ENCODE measurements at regions not wholly inside any gene's neighbourhood (a gene's known extent, or its start where the extent isn't known, plus 50 kb on each side); places are given as distances from the start of the nearest gene placed in this dataset.

DNA sequence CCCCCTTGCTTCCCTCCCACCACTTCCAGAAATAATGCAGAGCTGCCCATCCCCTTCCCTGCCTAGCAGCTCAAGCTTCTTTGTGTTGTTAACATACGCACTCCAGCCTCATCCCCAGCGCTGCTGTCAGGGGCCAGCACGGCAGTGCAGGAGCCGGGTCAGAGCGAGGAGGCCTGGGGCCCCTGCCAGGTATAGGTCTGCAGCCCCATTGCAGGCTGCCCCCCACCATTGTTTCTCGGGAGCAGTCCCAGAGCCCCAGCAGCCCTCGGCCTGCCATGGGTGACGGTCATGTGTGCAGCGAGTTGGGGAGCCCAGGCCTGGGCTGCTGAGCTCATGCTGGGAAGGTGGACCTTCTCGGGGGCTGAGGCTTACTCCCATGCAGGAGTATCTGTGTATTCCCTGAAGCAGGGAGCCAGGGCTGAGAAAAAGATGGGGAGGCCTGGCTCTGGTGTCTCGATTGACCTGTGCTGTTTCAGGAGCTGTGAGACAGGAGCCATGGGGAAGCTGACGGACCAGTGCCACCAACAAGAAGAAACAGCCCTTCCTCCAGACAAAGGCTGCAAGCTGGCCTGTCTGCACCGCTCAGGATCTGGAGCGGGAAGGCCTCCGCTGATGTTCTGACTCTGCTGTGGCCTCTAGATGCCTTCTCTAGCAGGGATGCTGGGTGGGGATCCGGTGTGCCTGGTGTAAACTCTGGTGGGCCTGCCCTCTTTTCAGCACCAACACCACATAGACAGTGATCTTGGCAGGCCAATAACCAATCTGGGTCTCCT is 220.5 kb upstream of the B3GAT1 start:
- H3K27me3 ChIP-seq (ENCODE audit: low read depth) = peaks cover 73% of the 10 kb centered on the region
- DNase-seq = no peak
- no peaks in the 10 kb centered on the region for H3K36me3 ChIP-seq
- no peaks in the 10 kb centered on the region for H3K9me3 ChIP-seq (replicated peaks)
- no peaks in the 10 kb centered on the region for H3K4me1 ChIP-seq
- intact Hi-C loops (cut with micrococcal nuclease) = no loop called here
- no peak overlapping the region for H3K4me3 ChIP-seq
- H3K27ac ChIP-seq (replicated peaks) = no peak overlapping the region
- TF ChIP-seq CTCF (IDR thresholded peaks at IDR 0.05; ENCODE audit: borderline replicate concordance) = no peak

- H3K36me3 ChIP-seq = no peaks in the 10 kb centered on the region
- no peak overlapping the region for H3K27ac ChIP-seq (replicated peaks)
- no peak for DNase-seq
- no peak overlapping the region for H3K4me3 ChIP-seq
- no peaks in the 10 kb centered on the region for H3K9me3 ChIP-seq (replicated peaks)
- intact Hi-C loops (cut with micrococcal nuclease) = no loop called here
- H3K27me3 ChIP-seq (ENCODE audit: low read depth) = peaks cover 70% of the 10 kb centered on the region
- TF ChIP-seq CTCF (IDR thresholded peaks at IDR 0.05; ENCODE audit: borderline replicate concordance) = no peak
- H3K4me1 ChIP-seq = no peaks in the 10 kb centered on the region
These were observed 218.8 kb upstream of the B3GAT1 start for GRCh38 chr11:134630861-134631260.

DNA sequence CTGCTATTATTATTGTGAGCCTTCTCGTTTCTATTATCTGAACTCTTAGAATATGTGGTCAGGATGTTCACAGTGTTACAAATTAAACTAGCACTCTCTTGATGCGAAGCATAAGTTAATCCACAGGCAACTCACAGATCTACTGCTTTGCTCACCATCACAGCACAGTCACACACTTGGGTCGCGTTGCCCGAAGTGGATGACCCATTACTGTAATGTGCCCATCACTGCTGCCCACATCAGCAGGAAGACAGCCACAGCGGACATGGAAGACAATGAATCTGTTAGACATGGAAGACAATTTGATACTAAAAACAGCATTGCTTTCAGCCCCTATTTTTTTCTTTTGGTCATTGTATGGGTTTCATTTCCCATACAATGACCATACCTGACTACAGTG is 216.4 kb upstream of the B3GAT1 start:
- no peak for TF ChIP-seq CTCF (IDR thresholded peaks at IDR 0.05; ENCODE audit: borderline replicate concordance)
- no peak for DNase-seq

DNA sequence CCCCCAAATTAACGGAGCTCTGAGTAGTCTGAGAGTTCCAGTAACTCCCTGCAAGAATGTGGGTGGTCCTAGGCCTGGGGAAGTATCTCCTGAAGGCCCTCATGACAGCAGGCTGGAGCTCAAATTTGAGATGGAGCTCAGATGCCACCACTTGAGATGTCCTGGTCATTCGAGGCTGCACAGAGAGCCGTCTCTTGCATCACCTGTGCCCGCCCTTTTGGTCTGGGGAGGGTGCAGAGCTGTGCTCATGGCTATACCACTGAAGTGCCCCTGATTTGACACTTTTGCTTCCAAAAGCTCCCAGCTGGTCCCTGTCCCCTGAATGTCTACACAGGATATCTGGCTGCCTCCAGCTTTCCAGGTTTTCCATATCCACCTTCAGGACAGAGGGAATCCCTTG is 214.0 kb upstream of the B3GAT1 start:
- peaks cover 87% of the 10 kb centered on the region for H3K27me3 ChIP-seq (ENCODE audit: low read depth)

More for the DNA sequence above, 216.4 kb upstream of the B3GAT1 start:
- H3K36me3 ChIP-seq = no peaks in the 10 kb centered on the region
- no peak overlapping the region for H3K27ac ChIP-seq (replicated peaks)
- no peaks in the 10 kb centered on the region for H3K9me3 ChIP-seq (replicated peaks)
- intact Hi-C loops (cut with micrococcal nuclease) = no loop called here
- peaks cover 84% of the 10 kb centered on the region for H3K27me3 ChIP-seq (ENCODE audit: low read depth)
- H3K4me3 ChIP-seq = no peak overlapping the region
- no peaks in the 10 kb centered on the region for H3K4me1 ChIP-seq

DNA sequence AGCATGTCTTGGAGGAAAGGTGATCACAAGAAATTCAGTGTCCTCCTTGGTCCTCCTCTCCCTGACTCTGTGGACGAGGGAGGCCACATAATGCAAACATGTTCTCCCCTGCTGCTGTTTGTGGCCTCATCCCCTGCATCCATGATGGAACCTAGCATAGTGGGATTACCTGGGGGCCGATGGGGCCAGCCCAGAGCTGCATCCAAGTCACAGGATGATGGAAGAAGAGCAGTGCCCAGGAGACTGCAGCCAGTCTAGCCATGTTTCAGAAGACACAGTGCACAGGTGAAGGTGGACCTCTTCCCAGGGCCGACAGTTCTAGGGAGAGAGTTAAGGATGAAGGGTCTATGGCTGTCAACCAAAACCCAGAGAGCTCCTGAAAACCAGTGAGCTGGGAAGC is 213.6 kb upstream of the B3GAT1 start:
- peaks cover 87% of the 10 kb centered on the region for H3K27me3 ChIP-seq (ENCODE audit: low read depth)

More for the DNA sequence above, 214.0 kb upstream of the B3GAT1 start:
- Histone ChIP-seq H3K9me3 (replicated peaks) (no peaks in the 10 kb centered on the region), H3K4me1 (no peaks in the 10 kb centered on the region), H3K4me3 (no peak overlapping the region), H3K27ac (replicated peaks) (no peak overlapping the region), H3K36me3 (no peaks in the 10 kb centered on the region)
- no peak for DNase-seq
- intact Hi-C loops (cut with micrococcal nuclease) = no loop called here
- TF ChIP-seq CTCF (IDR thresholded peaks at IDR 0.05; ENCODE audit: borderline replicate concordance) = no peak

More for the DNA sequence above, 213.6 kb upstream of the B3GAT1 start:
- no peaks in the 10 kb centered on the region for H3K9me3 ChIP-seq (replicated peaks)
- DNase-seq = no peak
- no peak overlapping the region for H3K27ac ChIP-seq (replicated peaks)
- no peaks in the 10 kb centered on the region for H3K36me3 ChIP-seq
- no peak overlapping the region for H3K4me3 ChIP-seq
- intact Hi-C loops (cut with micrococcal nuclease) = no loop called here
- no peaks in the 10 kb centered on the region for H3K4me1 ChIP-seq
- TF ChIP-seq CTCF (IDR thresholded peaks at IDR 0.05; ENCODE audit: borderline replicate concordance) = no peak

All from left ventricle myocardium inferior (tissue), 1 donor.